BLaER1 treated with 17β-estradiol and CSF1 and Interleukin-3, amounts not matched to agents 10 nM and 100 nM (cell line): ENCODE measurements at regions not wholly inside any gene's neighbourhood (a gene's known extent, or its start where the extent isn't known, plus 50 kb on each side); places are given as distances from the start of the nearest gene placed in this dataset.

Source experiments
- H3K27ac ChIP-seq, 11 experiments: shearing (Covaris generic); formaldehyde crosslinking; 2 replicates each; pipeline ENCODE4 v1.8.1; 2022
- H3K27me3 ChIP-seq, 11 experiments: shearing (Covaris generic); formaldehyde crosslinking; 2 replicates each; pipeline ENCODE4 v1.8.1; 2022
- H3K36me3 ChIP-seq, 11 experiments: shearing (Covaris generic); formaldehyde crosslinking; 2 replicates each; pipeline ENCODE4 v1.8.1; 2022
- H3K4me1 ChIP-seq, 10 experiments: shearing (Covaris generic); formaldehyde crosslinking; 2 replicates each; pipeline ENCODE4 v1.8.1; 2022
- H3K4me2 ChIP-seq, 11 experiments: shearing (Covaris generic); formaldehyde crosslinking; 2 replicates each; pipeline ENCODE4 v1.8.1; 2022
- H3K4me3 ChIP-seq, 10 experiments: shearing (Covaris generic); formaldehyde crosslinking; 2 replicates each; pipeline ENCODE4 v1.8.1; 2022
- H3K9ac ChIP-seq, 11 experiments: shearing (Covaris generic); formaldehyde crosslinking; 2 replicates each; pipeline ENCODE4 v1.8.1; 2022
- H3K9me3 ChIP-seq, 11 experiments: shearing (Covaris generic); formaldehyde crosslinking; replicated peaks in 1 of 11; 2 replicates each; pipeline ENCODE4 v1.8.1; 2022
- H4K20me1 ChIP-seq, 11 experiments: shearing (Covaris generic); formaldehyde crosslinking; 2 replicates each; pipeline ENCODE4 v1.8.1; 2022
- Cebpa-rat ChIP-seq, 11 experiments: shearing (Covaris generic); IDR thresholded peaks; 2 replicates each; pipeline ENCODE4 v1.8.1; 2022

DNA sequence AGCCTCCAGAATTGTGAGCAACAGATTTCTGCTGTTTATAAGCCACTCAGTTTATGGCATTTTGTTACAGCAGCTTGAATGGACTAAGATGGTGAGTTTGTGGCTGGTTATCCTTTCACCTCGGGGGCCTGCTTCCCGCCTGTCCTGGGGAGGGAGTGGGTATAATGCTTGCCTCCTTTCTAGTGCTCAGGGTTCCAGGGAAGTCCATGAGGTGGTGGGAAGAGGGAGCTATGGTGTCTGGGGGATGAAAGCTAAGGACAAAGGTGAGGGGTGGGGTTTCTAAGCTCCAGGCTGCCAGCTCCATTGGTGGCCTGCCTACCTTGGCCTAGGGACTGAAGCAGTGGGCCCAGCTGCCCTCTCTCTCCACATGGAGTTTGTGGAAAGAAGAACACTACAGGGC, 50.2 kb upstream of the SDK2 start:
- no peak overlapping the region for H3K9ac ChIP-seq
- peak overlapping the region in 4 of 11 experiments; percentile 3 to 18 (median 7); a peak in 2 of 22 replicates for H3K27ac ChIP-seq
- H3K4me2 ChIP-seq, result peak overlapping the region in 3 of 11 experiments; percentile 51 to 67 (median 61); a peak in 5 of 22 replicates
- no peaks in the 10 kb centered on the region for H3K36me3 ChIP-seq
- TF ChIP-seq Cebpa-rat (IDR thresholded peaks at IDR 0.05), result no peak
- H3K4me1 ChIP-seq, result peaks cover 7 to 31% (median 18%) of the 10 kb centered on the region in 10 experiments; a peak in 19 of 20 replicates
- no peak overlapping the region for H3K4me3 ChIP-seq
- no peaks in the 10 kb centered on the region for H3K27me3 ChIP-seq
- peaks cover 0 to 24% (median 0%) of the 10 kb centered on the region in 11 experiments; a peak in 7 of 22 replicates for H3K9me3 ChIP-seq
- no peaks in the 10 kb centered on the region for H4K20me1 ChIP-seq

DNA sequence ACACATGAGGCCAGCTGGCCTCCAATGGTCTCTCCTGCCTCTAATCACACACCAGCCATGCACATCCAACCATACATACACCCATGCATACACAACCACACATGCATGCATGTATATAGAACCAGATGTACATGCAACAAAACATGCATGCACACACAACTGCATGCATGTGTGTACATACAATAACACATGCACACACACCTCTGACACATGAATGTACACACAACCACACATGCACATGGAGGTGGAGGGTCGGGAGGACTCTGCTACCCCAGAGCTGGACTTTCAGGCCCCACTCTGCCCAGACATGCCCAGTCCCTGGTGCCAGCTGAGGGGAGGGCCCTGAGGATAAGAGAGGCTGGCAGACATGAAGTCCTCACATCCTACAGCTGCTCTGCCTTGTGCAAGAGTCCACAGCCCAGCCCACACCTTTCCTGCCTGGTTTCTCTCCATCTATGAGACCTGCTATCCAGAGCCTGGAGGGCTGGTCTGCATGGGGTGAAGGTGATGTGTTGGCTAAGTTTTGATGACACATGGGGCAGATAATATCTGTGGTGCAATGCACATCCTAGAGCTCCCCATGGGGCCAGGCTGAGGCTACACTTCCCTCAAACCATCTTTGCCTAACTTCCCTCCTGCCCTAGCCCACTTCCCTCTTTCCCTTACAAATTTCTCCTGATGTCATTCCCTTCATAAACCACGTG, 50.9 kb upstream of the SDK2 start:
- Histone ChIP-seq H3K4me1 (peaks cover 7 to 31% (median 18%) of the 10 kb centered on the region in 10 experiments; a peak in 19 of 20 replicates), H3K4me3 (no peak overlapping the region), H3K9ac (no peak overlapping the region), H3K36me3 (no peaks in the 10 kb centered on the region), H3K4me2 (peak overlapping the region in 8 of 11 experiments; percentile 17 to 67 (median 50); a peak in 15 of 22 replicates), H3K9me3 (peaks cover 0 to 24% (median 0%) of the 10 kb centered on the region in 11 experiments; a peak in 7 of 22 replicates), H3K27ac (peak overlapping the region in 3 of 11 experiments; percentile 3 to 10 (median 4); a peak in 1 of 22 replicates), H4K20me1 (no peaks in the 10 kb centered on the region), H3K27me3 (no peaks in the 10 kb centered on the region)
- no peak for TF ChIP-seq Cebpa-rat (IDR thresholded peaks at IDR 0.05)

DNA sequence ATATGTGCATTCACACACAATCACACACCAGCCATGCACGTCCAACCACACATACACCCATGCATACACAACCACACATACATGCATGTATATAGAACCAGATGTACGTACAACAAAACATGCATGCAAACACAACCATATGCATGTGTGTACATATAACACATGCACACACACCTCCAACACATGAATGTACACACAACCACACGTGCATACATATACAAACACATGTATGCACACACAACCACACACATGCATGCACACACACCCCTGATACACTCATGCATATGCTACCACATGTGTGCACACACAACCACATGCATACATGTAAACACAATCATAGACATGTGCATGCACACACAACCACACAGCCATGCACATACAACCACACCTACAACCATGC, 52.0 kb upstream of the SDK2 start:
- Histone ChIP-seq H3K27me3 (no peaks in the 10 kb centered on the region), H3K9me3 (peaks cover 0 to 24% (median 5%) of the 10 kb centered on the region in 11 experiments; a peak in 8 of 22 replicates), H3K9ac (no peak overlapping the region), H3K27ac (no peak overlapping the region), H4K20me1 (no peaks in the 10 kb centered on the region), H3K4me1 (peaks cover 4 to 25% (median 13%) of the 10 kb centered on the region in 10 experiments; a peak in 19 of 20 replicates), H3K4me2 (no peak overlapping the region), H3K36me3 (no peaks in the 10 kb centered on the region), H3K4me3 (no peak overlapping the region)
- TF ChIP-seq Cebpa-rat (IDR thresholded peaks at IDR 0.05), result no peak

DNA sequence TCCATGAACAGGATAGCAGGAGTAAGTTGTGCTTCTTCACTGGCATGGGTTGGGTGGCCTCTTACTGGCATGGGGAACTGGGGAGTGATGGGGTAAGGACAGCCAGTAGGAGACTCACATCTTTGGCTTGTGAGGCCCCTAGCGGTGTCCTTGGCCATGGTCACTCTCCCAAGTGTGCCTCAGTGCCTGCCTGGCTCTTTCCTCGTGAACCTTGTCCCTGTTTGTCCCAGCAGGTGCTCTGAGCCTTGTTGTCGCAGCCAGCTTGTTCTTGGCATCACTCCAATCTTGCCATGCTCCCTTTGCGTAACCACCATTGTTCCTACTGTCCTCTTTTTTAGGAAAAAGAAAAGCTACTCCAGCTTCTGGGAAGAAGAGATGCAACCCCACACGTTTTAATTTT, 53.6 kb upstream of the SDK2 start:
- no peak for TF ChIP-seq Cebpa-rat (IDR thresholded peaks at IDR 0.05)
- Histone ChIP-seq H3K27ac (no peak overlapping the region), H3K27me3 (no peaks in the 10 kb centered on the region), H3K4me2 (no peak overlapping the region), H3K9ac (no peak overlapping the region), H3K4me1 (peaks cover 0 to 15% (median 9%) of the 10 kb centered on the region in 10 experiments; a peak in 15 of 20 replicates), H4K20me1 (no peaks in the 10 kb centered on the region), H3K36me3 (no peaks in the 10 kb centered on the region), H3K9me3 (peaks cover 0 to 25% (median 7%) of the 10 kb centered on the region in 11 experiments; a peak in 8 of 22 replicates), H3K4me3 (no peak overlapping the region)

DNA sequence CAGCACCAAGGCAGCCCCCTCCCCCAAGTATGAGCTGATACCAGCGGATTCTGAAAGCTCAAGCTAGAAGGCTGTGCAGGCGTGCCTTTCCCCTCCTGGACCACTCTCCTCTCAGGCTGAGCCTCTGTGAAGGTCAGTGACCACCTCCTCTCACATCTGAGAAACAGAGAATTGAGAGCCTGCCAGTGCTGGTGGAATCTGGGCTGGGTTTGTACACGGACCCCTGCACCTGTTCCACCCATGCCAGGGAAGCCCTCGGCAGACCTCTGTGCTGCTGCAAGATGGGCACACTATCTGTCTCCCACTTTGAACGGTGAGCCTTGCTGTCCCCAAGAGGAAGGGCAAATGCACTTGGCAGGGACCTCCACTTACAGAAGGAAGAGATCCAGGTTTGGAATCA, 54.7 kb upstream of the SDK2 start:
- Histone ChIP-seq H3K4me3 (no peak overlapping the region), H3K36me3 (no peaks in the 10 kb centered on the region), H3K9me3 (peaks cover 0 to 25% (median 7%) of the 10 kb centered on the region in 11 experiments; a peak in 8 of 22 replicates), H3K4me2 (no peak overlapping the region), H4K20me1 (no peaks in the 10 kb centered on the region), H3K4me1 (peaks cover 0 to 15% (median 9%) of the 10 kb centered on the region in 10 experiments; a peak in 15 of 20 replicates), H3K27ac (no peak overlapping the region), H3K27me3 (no peaks in the 10 kb centered on the region), H3K9ac (no peak overlapping the region)
- no peak for TF ChIP-seq Cebpa-rat (IDR thresholded peaks at IDR 0.05)

- peaks cover 0 to 4% (median 0%) of the 10 kb centered on the region in 10 experiments; a peak in 1 of 20 replicates for H3K4me1 ChIP-seq
- no peak overlapping the region for H3K4me3 ChIP-seq
- H3K36me3 ChIP-seq, result no peaks in the 10 kb centered on the region
- no peak for TF ChIP-seq Cebpa-rat (IDR thresholded peaks at IDR 0.05)
- peaks cover 0 to 7% (median 0%) of the 10 kb centered on the region in 11 experiments; a peak in 1 of 22 replicates for H3K9me3 ChIP-seq
- H3K27ac ChIP-seq, result no peak overlapping the region
- H3K27me3 ChIP-seq, result no peaks in the 10 kb centered on the region
- H3K4me2 ChIP-seq, result no peak overlapping the region
- no peak overlapping the region for H3K9ac ChIP-seq
- H4K20me1 ChIP-seq, result no peaks in the 10 kb centered on the region
These were observed 57.5 kb upstream of the SDK2 start for GRCh38 chr17:73701701-73702100.

DNA sequence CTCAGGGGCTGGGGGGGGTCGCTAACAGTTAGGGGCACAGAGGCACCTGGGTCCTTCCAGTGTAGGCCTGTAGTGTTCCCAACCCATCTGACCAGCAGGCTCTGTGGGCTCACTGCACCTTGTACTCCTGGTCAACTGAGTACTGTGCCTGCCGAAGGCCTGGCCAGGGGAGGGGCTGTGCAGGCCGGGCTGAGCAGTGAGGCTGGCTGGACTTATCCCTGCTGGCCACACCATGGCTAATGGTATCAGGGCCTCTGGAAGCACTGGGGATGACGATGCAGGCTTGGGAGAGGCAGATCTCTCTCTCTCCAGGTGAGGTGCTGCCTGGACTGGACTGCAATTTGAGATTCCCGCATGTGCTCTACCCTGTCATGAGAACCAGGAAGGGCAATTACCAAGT, 58.9 kb upstream of the SDK2 start:
- H3K9me3 ChIP-seq, result peaks cover 0 to 17% (median 6%) of the 10 kb centered on the region in 11 experiments; a peak in 12 of 22 replicates
- no peak overlapping the region for H3K27ac ChIP-seq
- peaks cover 0 to 5% (median 0%) of the 10 kb centered on the region in 10 experiments; a peak in 1 of 20 replicates for H3K4me1 ChIP-seq
- no peaks in the 10 kb centered on the region for H3K36me3 ChIP-seq
- no peak overlapping the region for H3K4me3 ChIP-seq
- H4K20me1 ChIP-seq, result no peaks in the 10 kb centered on the region
- no peak for TF ChIP-seq Cebpa-rat (IDR thresholded peaks at IDR 0.05)
- H3K27me3 ChIP-seq, result no peaks in the 10 kb centered on the region
- no peak overlapping the region for H3K9ac ChIP-seq
- no peak overlapping the region for H3K4me2 ChIP-seq

DNA sequence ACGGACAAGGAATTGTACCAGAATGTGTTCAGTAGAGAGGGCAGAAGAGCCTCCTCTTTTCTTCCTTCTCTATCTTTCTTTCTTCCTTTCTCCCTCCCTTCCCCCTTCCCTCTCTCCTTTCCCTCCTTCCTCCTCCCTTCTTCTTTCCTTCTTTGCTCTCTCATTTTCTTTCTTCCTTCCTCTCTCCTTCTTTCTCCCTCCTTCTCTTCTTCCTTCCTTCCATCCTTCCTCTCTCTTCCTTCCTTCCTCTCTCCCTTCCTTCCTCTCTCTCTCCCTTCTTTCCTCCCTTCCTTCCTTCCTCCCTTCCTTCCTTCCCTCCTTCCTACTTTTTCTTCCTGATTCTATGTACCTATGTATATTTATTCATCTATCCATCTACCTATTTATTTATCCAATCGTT, 59.7 kb upstream of the SDK2 start:
- Histone ChIP-seq H3K4me2 (no peak overlapping the region), H3K27me3 (no peaks in the 10 kb centered on the region), H3K27ac (no peak overlapping the region), H3K36me3 (no peaks in the 10 kb centered on the region), H3K4me1 (peaks cover 0 to 5% (median 0%) of the 10 kb centered on the region in 10 experiments; a peak in 1 of 20 replicates), H4K20me1 (no peaks in the 10 kb centered on the region), H3K9ac (no peak overlapping the region), H3K9me3 (peaks cover 0 to 17% (median 6%) of the 10 kb centered on the region in 11 experiments; a peak in 12 of 22 replicates), H3K4me3 (no peak overlapping the region)
- no peak for TF ChIP-seq Cebpa-rat (IDR thresholded peaks at IDR 0.05)

GRCh38 chr17:73705594-73705993, 61.3 kb upstream of the SDK2 start:
- H3K4me1 ChIP-seq, result peaks cover 2 to 15% (median 7%) of the 10 kb centered on the region in 10 experiments
- H3K4me2 ChIP-seq, result no peak overlapping the region
- no peak overlapping the region for H3K27ac ChIP-seq
- peaks cover 0 to 17% (median 6%) of the 10 kb centered on the region in 11 experiments; a peak in 12 of 22 replicates for H3K9me3 ChIP-seq
- no peaks in the 10 kb centered on the region for H4K20me1 ChIP-seq
- no peak for TF ChIP-seq Cebpa-rat (IDR thresholded peaks at IDR 0.05)
- no peaks in the 10 kb centered on the region for H3K36me3 ChIP-seq
- no peak overlapping the region for H3K4me3 ChIP-seq
- H3K9ac ChIP-seq, result no peak overlapping the region
- H3K27me3 ChIP-seq, result no peaks in the 10 kb centered on the region
